HFFc6 (cell line): ENCODE measurements at regions not wholly inside any gene's neighbourhood (a gene's known extent, or its start where the extent isn't known, plus 50 kb on each side); places are given as distances from the start of the nearest gene placed in this dataset.

Experiments used
- DNase-seq: peaks from one replicate; pipeline ENCODE4 v3.0.0-alpha.2; 2018
- H3K27ac Mint-ChIP-seq: 2 replicates; pipeline ENCODE4 v1.8.0; 2020; ENCODE audit warnings: mild to moderate bottlenecking, mixed read lengths
- H3K27me3 Mint-ChIP-seq: 2 replicates; pipeline ENCODE4 v1.8.0; 2021; ENCODE audit warnings: mild to moderate bottlenecking, moderate library complexity, mixed read lengths; ENCODE audit not compliant: insufficient read depth
- H3K36me3 Mint-ChIP-seq: 2 replicates; pipeline ENCODE4 v1.8.0; 2021; ENCODE audit warnings: low read depth, mixed read lengths
- H3K4me1 Mint-ChIP-seq: 2 replicates; pipeline ENCODE4 v1.8.0; 2020; ENCODE audit warnings: low read depth, mixed read lengths
- H3K4me3 Mint-ChIP-seq: 2 replicates; pipeline ENCODE4 v1.8.0; 2020; ENCODE audit warnings: mild to moderate bottlenecking, moderate library complexity, mixed read lengths
- H3K9me3 Mint-ChIP-seq: 2 replicates; pipeline ENCODE4 v1.8.0; 2020; ENCODE audit warnings: mild to moderate bottlenecking, mixed read lengths
- CTCF ChIP-seq: fragments of 200-600 bp; sonication (generic); IDR thresholded peaks from 2 replicates; pipeline ENCODE4 v1.5.0; 2021; ENCODE audit warnings: antibody characterized with exemption, mild to moderate bottlenecking

GRCh38 chr1:24995140-24995539 is 65.1 kb upstream of the RUNX3 start:
- no peak for TF ChIP-seq CTCF
- peaks cover 31% of the 10 kb centered on the region for H3K27me3 Mint-ChIP-seq
- DNase-seq, result no peak
- no peak overlapping the region for H3K4me3 Mint-ChIP-seq
- H3K27ac Mint-ChIP-seq, result no peak overlapping the region
- H3K4me1 Mint-ChIP-seq, result no peaks in the 10 kb centered on the region
- peaks cover 5% of the 10 kb centered on the region; the same call in 1 of the 2 replicates for H3K36me3 Mint-ChIP-seq
- H3K9me3 Mint-ChIP-seq, result peaks cover 4% of the 10 kb centered on the region; the same call in 1 of the 2 replicates

DNA sequence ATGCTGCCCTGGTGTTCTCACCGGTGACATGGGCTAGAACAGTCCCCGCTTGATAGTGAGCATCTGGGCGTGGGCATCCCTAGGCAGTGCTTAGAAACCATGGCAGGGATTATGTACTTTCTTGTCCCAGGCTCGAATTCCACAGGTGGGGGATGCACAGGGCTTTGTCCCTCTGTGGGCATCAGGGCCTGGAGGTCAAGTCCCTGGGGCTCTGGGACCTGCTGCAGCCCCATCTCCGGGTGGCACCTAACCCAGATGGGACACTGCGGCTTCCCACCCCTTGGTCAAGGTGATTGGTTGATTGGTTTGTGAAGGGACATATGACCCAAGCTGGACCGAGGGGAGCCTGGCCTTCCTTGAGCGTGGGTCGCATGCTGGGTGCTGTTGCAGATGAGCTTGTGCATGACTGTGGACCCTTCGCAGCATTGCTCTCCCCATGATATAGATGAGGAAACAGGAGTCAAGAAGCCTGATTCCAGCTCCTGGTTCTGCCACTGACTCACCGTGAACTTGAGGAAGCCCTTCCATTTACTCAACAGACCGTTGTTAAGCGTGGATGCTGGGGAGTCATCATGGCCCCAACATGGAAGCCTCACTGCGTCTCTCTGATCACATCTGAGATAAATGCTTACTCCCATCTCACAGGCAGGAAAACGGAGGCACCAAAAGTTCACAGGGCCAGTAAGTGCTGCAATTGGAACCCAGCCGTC is 64.0 kb upstream of the RUNX3 start:
- peaks cover 5% of the 10 kb centered on the region; the same call in 1 of the 2 replicates for H3K36me3 Mint-ChIP-seq

GRCh38 chr1:24992761-24993211 is 62.7 kb upstream of the RUNX3 start:
- no peak overlapping the region for H3K4me3 Mint-ChIP-seq
- no peaks in the 10 kb centered on the region for H3K4me1 Mint-ChIP-seq
- H3K9me3 Mint-ChIP-seq, result peaks cover 4% of the 10 kb centered on the region; the same call in 1 of the 2 replicates
- H3K27me3 Mint-ChIP-seq, result peaks cover 39% of the 10 kb centered on the region
- no peak for DNase-seq
- no peak overlapping the region for H3K27ac Mint-ChIP-seq
- H3K36me3 Mint-ChIP-seq, result peaks cover 5% of the 10 kb centered on the region; the same call in 1 of the 2 replicates
- TF ChIP-seq CTCF, result no peak

More for the DNA sequence above, 64.0 kb upstream of the RUNX3 start:
- Mint-ChIP-seq H3K27ac (no peak overlapping the region), H3K9me3 (peaks cover 4% of the 10 kb centered on the region; the same call in 1 of the 2 replicates), H3K4me1 (no peaks in the 10 kb centered on the region), H3K27me3 (peaks cover 33% of the 10 kb centered on the region), H3K4me3 (no peak overlapping the region)
- DNase-seq, result no peak
- no peak for TF ChIP-seq CTCF

GRCh38 chr1:24992124-24992760 is 62.2 kb upstream of the RUNX3 start:
- H3K27ac Mint-ChIP-seq, result no peak overlapping the region
- peaks cover 4% of the 10 kb centered on the region; the same call in 1 of the 2 replicates for H3K9me3 Mint-ChIP-seq
- H3K4me1 Mint-ChIP-seq, result no peaks in the 10 kb centered on the region
- peaks cover 5% of the 10 kb centered on the region; the same call in 1 of the 2 replicates for H3K36me3 Mint-ChIP-seq
- H3K27me3 Mint-ChIP-seq, result peaks cover 42% of the 10 kb centered on the region
- no peak for TF ChIP-seq CTCF
- no peak overlapping the region for H3K4me3 Mint-ChIP-seq
- no peak for DNase-seq

DNA sequence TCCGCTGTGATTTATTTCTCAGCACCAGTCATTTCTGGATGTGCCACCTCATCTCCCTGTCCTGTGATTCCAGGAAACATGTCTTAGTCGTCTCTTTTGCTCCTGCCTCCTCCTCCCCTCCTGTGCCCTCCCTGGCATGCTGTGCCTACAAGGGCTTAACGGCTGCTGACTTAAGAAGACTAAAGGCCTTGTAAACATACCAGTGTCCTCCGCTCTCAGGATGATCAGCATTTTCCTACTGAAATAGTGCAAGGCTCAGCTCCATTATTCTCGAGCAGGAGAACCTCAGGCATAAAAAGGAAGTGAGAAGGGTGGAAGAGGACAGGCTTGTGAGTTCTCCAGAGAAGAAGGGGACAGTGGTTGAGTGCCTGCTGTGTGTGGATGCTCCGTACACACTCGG is 61.6 kb upstream of the RUNX3 start:
- no peak for TF ChIP-seq CTCF

More for the DNA sequence above, 61.6 kb upstream of the RUNX3 start:
- H3K27me3 Mint-ChIP-seq, result peaks cover 46% of the 10 kb centered on the region
- no peak overlapping the region for H3K27ac Mint-ChIP-seq
- no peak for DNase-seq
- H3K36me3 Mint-ChIP-seq, result peaks cover 5% of the 10 kb centered on the region; the same call in 1 of the 2 replicates
- no peak overlapping the region for H3K4me3 Mint-ChIP-seq
- H3K4me1 Mint-ChIP-seq, result no peaks in the 10 kb centered on the region
- peaks cover 4% of the 10 kb centered on the region; the same call in 1 of the 2 replicates for H3K9me3 Mint-ChIP-seq
